Smooth muscle cell of the brain vasculature (primary cell): ENCODE measurements at regions not wholly inside any gene's neighbourhood (a gene's known extent, or its start where the extent isn't known, plus 50 kb on each side); places are given as distances from the start of the nearest gene placed in this dataset.
"Not testable (repeated sequence)": the region's sequence is repeated elsewhere in the genome, so short reads cannot be mapped to it uniquely, and the experiment has no call there.

Experiments
- DNase-seq: peaks from one replicate; pipeline ENCODE4 v3.0.0-alpha.2; 2012; ENCODE audit warnings: low read depth, low spot score

DNA sequence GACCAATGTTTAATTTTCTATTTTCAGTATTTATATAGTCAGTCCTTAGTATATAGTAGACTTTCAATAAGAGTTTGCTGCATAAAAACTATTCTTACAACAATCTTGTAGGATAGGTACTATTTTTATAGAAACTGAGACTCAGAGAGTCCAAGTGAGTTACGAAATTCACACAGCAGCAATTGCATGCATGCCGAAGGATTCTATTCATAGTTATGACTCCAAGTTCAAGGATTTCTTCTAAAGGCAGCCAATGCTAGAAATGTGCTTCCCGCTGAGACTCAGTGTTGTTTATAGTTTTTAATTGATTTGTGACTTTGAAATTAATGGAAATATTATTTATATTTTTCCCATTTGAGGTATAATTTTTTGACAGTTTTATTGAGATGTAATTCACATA lies 62.7 kb upstream of the CSNK1A1L start:
- no peak for DNase-seq

- no peak for DNase-seq
These were observed 59.2 kb upstream of the CSNK1A1L start for GRCh38 chr13:37164635-37165034.

- no peak for DNase-seq
These were observed 58.3 kb upstream of the CSNK1A1L start for GRCh38 chr13:37163641-37164265.

DNA sequence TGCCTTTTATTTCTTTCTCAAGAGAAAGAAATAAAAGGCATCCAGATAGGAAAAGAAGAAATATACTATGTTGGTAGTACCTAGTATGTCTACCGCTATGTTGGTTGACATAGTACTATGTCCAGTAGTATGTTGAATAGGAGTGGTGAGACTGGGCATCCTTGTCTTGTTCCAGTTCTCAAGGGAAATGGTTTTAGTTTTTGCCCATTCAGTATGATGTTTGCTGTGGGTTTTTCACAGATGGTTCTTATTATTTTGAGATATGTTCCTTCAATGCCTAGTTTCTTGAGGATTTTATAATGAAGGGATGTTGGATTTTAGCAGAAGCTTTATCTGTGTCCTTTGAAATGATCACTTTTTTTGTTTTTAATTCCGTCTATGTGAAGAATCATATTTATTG lies 53.0 kb upstream of the CSNK1A1L start:
- no peak for DNase-seq

DNA sequence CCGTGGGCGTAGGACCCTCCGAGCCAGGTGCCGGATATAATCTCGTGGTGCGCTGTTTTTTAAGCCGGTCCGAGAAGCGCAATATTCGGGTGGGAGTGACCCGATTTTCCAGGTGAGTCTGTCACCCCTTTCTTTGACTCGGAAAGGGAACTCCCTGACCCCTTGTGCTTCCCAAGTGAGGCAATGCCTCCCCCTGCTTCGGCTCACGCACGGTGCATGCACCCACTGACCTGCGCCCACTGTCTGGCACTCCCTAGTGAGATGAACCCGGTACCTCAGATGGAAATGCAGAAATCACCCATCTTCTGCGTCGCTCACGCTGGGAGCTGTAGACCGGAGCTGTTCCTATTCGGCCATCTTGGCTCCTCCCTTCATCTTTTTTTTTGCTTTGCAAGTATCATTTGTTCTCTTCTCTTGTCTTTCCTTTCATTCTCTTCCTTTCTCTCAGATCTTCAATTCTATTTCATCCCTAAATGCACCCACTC lies 50.2 kb upstream of the CSNK1A1L start:
- DNase-seq: not testable (repeated sequence)
